OCI-LY7 (cell line): ENCODE measurements at regions not wholly inside any gene's neighbourhood (a gene's known extent, or its start where the extent isn't known, plus 50 kb on each side); places are given as distances from the start of the nearest gene placed in this dataset.
"Not testable (repeated sequence)": the region's sequence is repeated elsewhere in the genome, so short reads cannot be mapped to it uniquely, and the experiment has no call there.

Experiments
- BruUV-seq: library from RNA; stranded (reverse); fragments of 400-500 nt; replicated peaks from 2 replicates; lab custom pipeline; 2021; lab: Mats Ljungman, UMichigan
- CTCF ChIA-PET: fragments of 300-600 bp; sonication (Branson Sonifier 250); formaldehyde crosslinking; loops from one replicate; lab custom pipeline; 2022; ENCODE audit warnings: antibody characterized with exemption; ENCODE audit not compliant: unreplicated experiment; lab: Charles Lee
- POLR2A ChIA-PET: fragments of 300-600 bp; sonication (Branson Sonifier 250); formaldehyde crosslinking; loops from one replicate; lab custom pipeline; 2022; ENCODE audit warnings: antibody characterized with exemption; lab: Charles Lee
- DNase-seq: peaks from one replicate; pipeline ENCODE4 v3.0.0-alpha.2; 2015; ENCODE audit warnings: low spot score
- H2AFZ ChIP-seq: fragments of 200-600 bp; sonication (generic), shearing (Covaris generic); 2 replicates; pipeline ENCODE4 v1.6.1; 2014; ENCODE audit warnings: mild to moderate bottlenecking, antibody characterized with exemption, low read length, moderate library complexity
- H3K27ac ChIP-seq: fragments of 200-600 bp; sonication (generic); 2 replicates; pipeline ENCODE4 v1.5.1; 2014; ENCODE audit warnings: mixed run types, low read depth, mild to moderate bottlenecking, moderate library complexity, low read length, inconsistent platforms; ENCODE audit not compliant: poor library complexity, severe bottlenecking
- H3K36me3 ChIP-seq: fragments of 200-600 bp; sonication (generic); 2 replicates; pipeline ENCODE4 v1.6.1; 2014; ENCODE audit warnings: mild to moderate bottlenecking, antibody characterized with exemption, low read length, moderate library complexity, mixed read lengths; ENCODE audit not compliant: insufficient read depth
- H3K4me1 ChIP-seq: fragments of 200-600 bp; sonication (generic); 2 replicates; pipeline ENCODE4 v1.5.1; 2014; ENCODE audit warnings: mild to moderate bottlenecking, low read length; ENCODE audit not compliant: insufficient read depth, poor library complexity, severe bottlenecking
- H3K4me2 ChIP-seq: fragments of 200-600 bp; sonication (generic); 2 replicates; pipeline ENCODE4 v1.6.1; 2014; ENCODE audit warnings: mild to moderate bottlenecking, low read length
- H3K4me3 ChIP-seq: fragments of 200-600 bp; sonication (generic); 2 replicates; pipeline ENCODE4 v1.5.1; 2014; ENCODE audit warnings: mild to moderate bottlenecking, low read depth, low read length; ENCODE audit not compliant: poor library complexity, severe bottlenecking
- H3K79me2 ChIP-seq: fragments of 200-600 bp; sonication (generic); 2 replicates; pipeline ENCODE4 v1.6.1; 2016; ENCODE audit warnings: low read depth, mild to moderate bottlenecking, low read length, moderate library complexity, mixed read lengths; ENCODE audit not compliant: insufficient read depth
- H3K9me2 ChIP-seq: fragments of 200-600 bp; sonication (generic); 2 replicates; pipeline ENCODE4 v1.6.1; 2016; ENCODE audit warnings: mild to moderate bottlenecking, low read length, mixed read lengths; ENCODE audit not compliant: insufficient read depth
- H3K9me3 ChIP-seq: fragments of 200-600 bp; sonication (generic); 2 replicates; pipeline ENCODE4 v1.6.1; 2014; ENCODE audit warnings: mild to moderate bottlenecking, mixed run types, low read length, mixed read lengths
- H4K20me1 ChIP-seq: fragments of 200-600 bp; sonication (generic); 2 replicates; pipeline ENCODE4 v1.6.1; 2014; ENCODE audit warnings: mild to moderate bottlenecking, antibody characterized with exemption, low read length, moderate library complexity, mixed read lengths; ENCODE audit not compliant: insufficient read depth
- CTCF ChIP-seq: fragments of 200-600 bp; sonication (generic); conservative IDR thresholded peaks from 2 replicates; pipeline ENCODE4 v1.5.1; 2014; ENCODE audit warnings: mild to moderate bottlenecking, antibody characterized with exemption, low read length, moderate library complexity, mixed read lengths
- EZH2phosphoT487 ChIP-seq: fragments of 200-600 bp; sonication (generic); IDR thresholded peaks from 2 replicates; pipeline ENCODE4 v1.6.1; 2018; ENCODE audit warnings: low read depth, borderline replicate concordance, mild to moderate bottlenecking, mixed run types, antibody characterized with exemption, low read length, moderate library complexity, mixed read lengths
- intact Hi-C: fragments of 100-400 bp; cut with micrococcal nuclease; formaldehyde crosslinking; loops from one replicate; pipeline ENCODE4 v1.10.0; 2022; ENCODE audit not compliant: unreplicated experiment

GRCh38 chr10:3563298-3563697 is 221.7 kb downstream of the KLF6 start:
- H4K20me1 ChIP-seq, result no peaks in the 10 kb centered on the region
- POLR2A ChIA-PET, result no interaction called here
- intact Hi-C loops, result no loop called here

GRCh38 chr10:3560628-3561027 is 224.4 kb downstream of the KLF6 start:
- BruUV-seq, DNase-seq: not testable (repeated sequence)

More at GRCh38 chr10:3563298-3563697, 221.7 kb downstream of the KLF6 start:
- Histone ChIP-seq H3K4me3 (no peak overlapping the region), H3K36me3 (no peaks in the 10 kb centered on the region), H3K4me2 (no peak overlapping the region), H3K27ac (no peak overlapping the region), H3K4me1 (no peaks in the 10 kb centered on the region), H2AFZ (no peak overlapping the region), H3K79me2 (no peaks in the 10 kb centered on the region), H3K9me3 (no peaks in the 10 kb centered on the region), H3K9me2 (no peaks in the 10 kb centered on the region)
- CTCF ChIA-PET, result no interaction called here
- BruUV-seq, result no TSS peak
- DNase-seq, result no peak
- no peak for TF ChIP-seq EZH2phosphoT487
- TF ChIP-seq CTCF, result no peak

GRCh38 chr10:3559527-3559926 is 225.5 kb downstream of the KLF6 start:
- CTCF ChIA-PET, result no interaction called here
- no TSS peak for BruUV-seq
- no peak for DNase-seq
- no peaks in the 10 kb centered on the region for H3K79me2 ChIP-seq
- H3K36me3 ChIP-seq, result no peaks in the 10 kb centered on the region
- no peak overlapping the region for H3K4me2 ChIP-seq
- intact Hi-C loops, result no loop called here
- no peaks in the 10 kb centered on the region for H3K4me1 ChIP-seq
- H3K4me3 ChIP-seq, result no peak overlapping the region
- H3K9me3 ChIP-seq, result no peaks in the 10 kb centered on the region
- H2AFZ ChIP-seq, result no peak overlapping the region
- TF ChIP-seq CTCF (no peak), EZH2phosphoT487 (no peak)
- H4K20me1 ChIP-seq, result no peaks in the 10 kb centered on the region
- H3K27ac ChIP-seq, result no peak overlapping the region
- POLR2A ChIA-PET, result interaction anchor here (1.0 to 1.1 kb wide), 2 partner anchors 10 to 15 kb away, joined by 3 to 4 read pairs; no protein-coding TSS in a partner anchor
- no peaks in the 10 kb centered on the region for H3K9me2 ChIP-seq

More at GRCh38 chr10:3560628-3561027, 224.4 kb downstream of the KLF6 start:
- CTCF ChIA-PET, H4K20me1 ChIP-seq, H3K27ac ChIP-seq, H3K4me2 ChIP-seq, H2AFZ ChIP-seq, intact Hi-C loops, H3K4me1 ChIP-seq, H3K79me2 ChIP-seq, H3K9me2 ChIP-seq, H3K9me3 ChIP-seq, H3K4me3 ChIP-seq, H3K36me3 ChIP-seq: not testable (repeated sequence)
- POLR2A ChIA-PET, result interaction anchor here (1.1 kb wide), 1 partner anchor 13 kb away, joined by 3 read pairs; no protein-coding TSS in a partner anchor
